Astrocyte (in vitro differentiated cells and primary cell): ENCODE measurements at regions not wholly inside any gene's neighbourhood (a gene's known extent, or its start where the extent isn't known, plus 50 kb on each side); places are given as distances from the start of the nearest gene placed in this dataset.

Experiments
- DNase-seq: peaks from one replicate; pipeline ENCODE4 v3.0.0-alpha.2; 2010; ENCODE audit warnings: low read depth
- FAIRE-seq: peaks from 2 replicates; lab custom pipeline; 2011; peaks lifted over from hg19 to GRCh38; lab: Jason Lieb, UNC
- H2AFZ ChIP-seq: 2 replicates; pipeline ENCODE4 v1.6.0; 2012; ENCODE audit warnings: low read depth, low read length, inconsistent platforms
- H3K27ac ChIP-seq: 2 replicates; pipeline ENCODE4 v1.5.1; 2011; ENCODE audit warnings: low read depth, low read length, inconsistent platforms
- H3K27me3 ChIP-seq: 2 replicates; pipeline ENCODE4 v1.6.0; 2011; ENCODE audit warnings: low read length, inconsistent platforms; ENCODE audit not compliant: insufficient read depth
- H3K36me3 ChIP-seq: 2 replicates; pipeline ENCODE4 v1.5.1; 2011; ENCODE audit warnings: low read length, inconsistent platforms; ENCODE audit not compliant: insufficient read depth
- H3K4me1 ChIP-seq: 2 replicates; pipeline ENCODE4 v1.5.1; 2011; ENCODE audit warnings: low read length, inconsistent platforms; ENCODE audit not compliant: insufficient read depth
- H3K4me2 ChIP-seq: 2 replicates; pipeline ENCODE4 v1.6.0; 2012; ENCODE audit warnings: low read length, inconsistent platforms
- H3K4me3 ChIP-seq: 2 replicates; pipeline ENCODE4 v1.5.1; 2011; ENCODE audit warnings: low read depth, mild to moderate bottlenecking, low read length, inconsistent platforms; ENCODE audit not compliant: insufficient read depth
- H3K79me2 ChIP-seq: 2 replicates; pipeline ENCODE4 v1.6.0; 2012; ENCODE audit warnings: mild to moderate bottlenecking, low read length, inconsistent platforms; ENCODE audit not compliant: insufficient read depth
- H3K9ac ChIP-seq: 2 replicates; pipeline ENCODE4 v1.6.0; 2012; ENCODE audit warnings: mild to moderate bottlenecking, low read length, inconsistent platforms
- H3K9me3 ChIP-seq: 2 replicates; pipeline ENCODE4 v1.5.1; 2012; ENCODE audit warnings: low read depth, mild to moderate bottlenecking, low read length, inconsistent platforms; ENCODE audit not compliant: insufficient read depth
- H4K20me1 ChIP-seq: 2 replicates; pipeline ENCODE4 v1.6.0; 2012; ENCODE audit warnings: low read length, inconsistent platforms; ENCODE audit not compliant: insufficient read depth
- H3K27ac Mint-ChIP-seq: one replicate; pipeline ENCODE4 v1.8.0; 2021; ENCODE audit warnings: mild to moderate bottlenecking, mixed read lengths; ENCODE audit not compliant: unreplicated experiment
- H3K27me3 Mint-ChIP-seq: one replicate; pipeline ENCODE4 v1.8.0; 2021; ENCODE audit warnings: low read depth, mixed read lengths; ENCODE audit not compliant: unreplicated experiment
- H3K36me3 Mint-ChIP-seq: one replicate; pipeline ENCODE4 v1.8.0; 2021; ENCODE audit warnings: low read depth, mixed read lengths; ENCODE audit not compliant: unreplicated experiment
- H3K4me1 Mint-ChIP-seq: one replicate; pipeline ENCODE4 v1.8.0; 2021; ENCODE audit warnings: low read depth, mixed read lengths; ENCODE audit not compliant: unreplicated experiment
- H3K4me3 Mint-ChIP-seq: one replicate; pipeline ENCODE4 v1.8.0; 2021; ENCODE audit warnings: mild to moderate bottlenecking, moderate library complexity, mixed read lengths; ENCODE audit not compliant: unreplicated experiment
- H3K9me3 Mint-ChIP-seq: one replicate; pipeline ENCODE4 v1.8.0; 2021; ENCODE audit warnings: mild to moderate bottlenecking, mixed read lengths; ENCODE audit not compliant: unreplicated experiment
- EZH2 ChIP-seq: IDR thresholded peaks from 2 replicates; pipeline ENCODE4 v1.6.1; 2012; ENCODE audit warnings: mild to moderate bottlenecking, low read length, inconsistent platforms; ENCODE audit not compliant: insufficient read depth
- TF ChIP-seq, protein P1 (sequence below): IDR thresholded peaks from 2 replicates; pipeline ENCODE4 v1.5.1; 2011; ENCODE audit warnings: low read depth, mild to moderate bottlenecking, inconsistent platforms, low read length, moderate library complexity; ENCODE audit not compliant: insufficient read depth

DNA sequence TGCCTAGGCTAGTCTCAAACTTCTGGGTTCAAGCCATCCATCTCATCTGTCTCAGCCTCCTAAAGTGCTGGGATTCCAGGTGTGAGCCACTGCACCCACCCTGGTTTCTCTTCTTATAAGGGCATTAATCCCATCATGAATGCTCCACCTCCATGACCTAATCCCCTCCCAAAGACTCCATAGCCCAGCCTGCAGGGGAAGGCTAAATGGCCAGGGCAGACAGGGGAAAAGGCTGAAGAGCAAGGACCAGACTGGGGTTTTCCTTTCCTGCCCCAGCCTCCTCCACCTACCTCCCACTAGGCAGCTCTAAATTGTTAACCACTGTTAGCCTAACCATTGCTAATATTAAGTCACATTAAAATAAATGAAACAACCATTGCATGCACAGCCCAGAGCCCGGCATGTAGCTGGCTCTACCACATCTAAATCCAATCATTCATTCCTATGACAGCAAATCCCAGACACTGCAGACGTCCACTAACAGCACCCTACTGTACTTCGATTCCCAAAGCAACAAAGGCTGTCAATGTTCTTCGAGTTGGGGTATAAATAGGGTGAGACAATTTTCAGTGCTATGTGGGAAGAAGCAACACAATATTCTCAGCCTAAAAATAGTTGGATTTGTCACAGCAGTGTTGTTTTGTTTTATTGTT, 243.2 kb upstream of the ARID1B start:
- TF ChIP-seq, protein P1, sequence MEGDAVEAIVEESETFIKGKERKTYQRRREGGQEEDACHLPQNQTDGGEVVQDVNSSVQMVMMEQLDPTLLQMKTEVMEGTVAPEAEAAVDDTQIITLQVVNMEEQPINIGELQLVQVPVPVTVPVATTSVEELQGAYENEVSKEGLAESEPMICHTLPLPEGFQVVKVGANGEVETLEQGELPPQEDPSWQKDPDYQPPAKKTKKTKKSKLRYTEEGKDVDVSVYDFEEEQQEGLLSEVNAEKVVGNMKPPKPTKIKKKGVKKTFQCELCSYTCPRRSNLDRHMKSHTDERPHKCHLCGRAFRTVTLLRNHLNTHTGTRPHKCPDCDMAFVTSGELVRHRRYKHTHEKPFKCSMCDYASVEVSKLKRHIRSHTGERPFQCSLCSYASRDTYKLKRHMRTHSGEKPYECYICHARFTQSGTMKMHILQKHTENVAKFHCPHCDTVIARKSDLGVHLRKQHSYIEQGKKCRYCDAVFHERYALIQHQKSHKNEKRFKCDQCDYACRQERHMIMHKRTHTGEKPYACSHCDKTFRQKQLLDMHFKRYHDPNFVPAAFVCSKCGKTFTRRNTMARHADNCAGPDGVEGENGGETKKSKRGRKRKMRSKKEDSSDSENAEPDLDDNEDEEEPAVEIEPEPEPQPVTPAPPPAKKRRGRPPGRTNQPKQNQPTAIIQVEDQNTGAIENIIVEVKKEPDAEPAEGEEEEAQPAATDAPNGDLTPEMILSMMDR, result no peak
- no peak for TF ChIP-seq EZH2
- Mint-ChIP-seq H3K4me3 (no peak overlapping the region), H3K36me3 (no peaks in the 10 kb centered on the region), H3K9me3 (no peaks in the 10 kb centered on the region), H3K4me1 (peaks cover 11% of the 10 kb centered on the region), H3K27ac (peak overlapping the region; percentile 35), H3K27me3 (peaks cover 4% of the 10 kb centered on the region)
- Histone ChIP-seq H3K4me2 (no peak overlapping the region), H3K27me3 (no peaks in the 10 kb centered on the region), H4K20me1 (no peaks in the 10 kb centered on the region), H3K9me3 (no peaks in the 10 kb centered on the region), H3K9ac (no peak overlapping the region), H3K4me1 (no peaks in the 10 kb centered on the region), H3K27ac (no peak overlapping the region), H2AFZ (no peak overlapping the region), H3K36me3 (no peaks in the 10 kb centered on the region), H3K4me3 (no peak overlapping the region), H3K79me2 (no peaks in the 10 kb centered on the region)
- FAIRE-seq, result no peak
- DNase-seq, result no peak

DNA sequence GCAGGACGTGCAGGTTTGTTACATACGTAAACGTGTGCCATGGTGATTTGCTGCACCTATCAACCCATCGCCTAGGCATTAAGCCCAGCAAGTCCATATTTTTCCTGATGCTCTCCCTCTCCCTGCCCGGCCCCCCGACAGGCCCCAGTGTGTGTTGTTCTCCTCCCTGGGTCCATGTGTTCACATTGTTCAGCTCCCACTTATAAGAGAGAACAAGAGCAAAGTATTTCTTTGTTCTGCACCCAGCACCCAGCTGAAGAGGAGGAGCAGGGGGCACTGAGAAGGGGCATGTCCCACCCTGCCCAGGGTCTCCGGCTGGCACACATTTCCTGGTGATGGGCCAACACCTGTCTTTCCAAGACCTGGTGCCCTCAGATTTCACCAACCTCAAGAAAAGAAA, 251.1 kb upstream of the ARID1B start:
- no peak for TF ChIP-seq EZH2
- TF ChIP-seq, protein P1, result no peak
- no peaks in the 10 kb centered on the region for H3K4me1 ChIP-seq

DNA sequence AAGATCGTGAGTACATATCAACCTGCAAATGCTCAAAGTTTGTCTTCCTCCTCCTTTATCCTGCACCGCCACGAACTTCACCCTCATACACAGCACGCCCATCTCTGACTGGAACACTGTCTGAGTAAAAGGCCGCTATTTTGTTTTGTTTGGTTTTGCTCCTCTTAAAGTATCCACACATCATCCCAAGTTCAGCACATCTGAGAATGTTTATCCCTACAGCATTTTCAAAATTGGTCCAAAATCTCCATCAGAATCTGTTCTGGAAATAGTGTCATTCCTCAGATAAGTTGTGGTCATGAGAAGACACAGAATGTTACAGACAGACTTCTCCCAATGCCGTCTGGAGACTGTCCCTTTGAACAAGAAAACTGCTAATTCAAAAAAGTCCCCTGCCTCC, 251.6 kb upstream of the ARID1B start:
- peaks cover 18% of the 10 kb centered on the region for H3K4me1 Mint-ChIP-seq
- Histone ChIP-seq H4K20me1 (no peaks in the 10 kb centered on the region), H3K79me2 (no peaks in the 10 kb centered on the region), H3K4me2 (no peak overlapping the region), H3K4me3 (no peak overlapping the region), H3K9ac (no peak overlapping the region), H3K27ac (no peak overlapping the region), H3K36me3 (no peaks in the 10 kb centered on the region), H2AFZ (no peak overlapping the region), H3K4me1 (no peaks in the 10 kb centered on the region), H3K27me3 (no peaks in the 10 kb centered on the region), H3K9me3 (no peaks in the 10 kb centered on the region)
- TF ChIP-seq EZH2, result no peak
- TF ChIP-seq, protein P1, result no peak
- no peak for FAIRE-seq
- H3K27me3 Mint-ChIP-seq, result no peaks in the 10 kb centered on the region
- no peaks in the 10 kb centered on the region for H3K9me3 Mint-ChIP-seq
- no peaks in the 10 kb centered on the region for H3K36me3 Mint-ChIP-seq
- H3K4me3 Mint-ChIP-seq, result no peak overlapping the region
- H3K27ac Mint-ChIP-seq, result no peak overlapping the region
- DNase-seq, result no peak

More for the DNA sequence above, 251.1 kb upstream of the ARID1B start:
- no peak for FAIRE-seq
- Histone ChIP-seq H3K9me3 (no peaks in the 10 kb centered on the region), H2AFZ (no peak overlapping the region), H3K79me2 (no peaks in the 10 kb centered on the region), H3K4me3 (no peak overlapping the region), H3K4me2 (no peak overlapping the region), H4K20me1 (no peaks in the 10 kb centered on the region), H3K36me3 (no peaks in the 10 kb centered on the region), H3K27me3 (no peaks in the 10 kb centered on the region), H3K27ac (no peak overlapping the region), H3K9ac (no peak overlapping the region)
- peak overlapping the region; percentile 17 for H3K4me3 Mint-ChIP-seq
- no peaks in the 10 kb centered on the region for H3K9me3 Mint-ChIP-seq
- H3K36me3 Mint-ChIP-seq, result no peaks in the 10 kb centered on the region
- peak overlapping the region; percentile 24 for H3K27ac Mint-ChIP-seq
- peaks cover 18% of the 10 kb centered on the region for H3K4me1 Mint-ChIP-seq
- H3K27me3 Mint-ChIP-seq, result no peaks in the 10 kb centered on the region
- DNase-seq, result no peak
